ENCODE measurements at regions not wholly inside any gene's neighbourhood (a gene's known extent, or its start where the extent isn't known, plus 50 kb on each side); places are given as distances from the start of the nearest gene placed in this dataset.

GRCh38 chr1:31510853-31511789 lies 65.2 kb upstream of the TINAGL1 start (continued):
- TF ChIP-seq ZSCAN21 (CRISPR knock-in tag; IDR thresholded peaks at IDR 0.05; ENCODE audit: borderline replicate concordance) (peak; percentile 74; the same call in 1 of the 2 replicates), RELA (CRISPR knock-in tag; IDR thresholded peaks at IDR 0.05) (no peak), SIN3A (IDR thresholded peaks at IDR 0.05; ENCODE audit: borderline replicate concordance, low read depth, low read length) (no peak), ZFP62 (CRISPR knock-in tag; IDR thresholded peaks at IDR 0.05) (no peak), GMEB2 (CRISPR knock-in tag; IDR thresholded peaks at IDR 0.05; ENCODE audit: low read depth) (no peak), NFKBIZ (CRISPR knock-in tag; IDR thresholded peaks at IDR 0.05) (no peak), ISX (CRISPR knock-in tag; conservative IDR thresholded peaks at IDR 0.05) (no peak), GPN1 (CRISPR knock-in tag; IDR thresholded peaks at IDR 0.05; ENCODE audit: borderline replicate concordance) (no peak), FOXA3 (CRISPR knock-in tag; IDR thresholded peaks at IDR 0.05) (peak; percentile 46), ZNF891 (CRISPR knock-in tag; IDR thresholded peaks at IDR 0.05) (peak; percentile 37; the same call in 1 of the 2 replicates), MTERF4 (CRISPR knock-in tag; IDR thresholded peaks at IDR 0.05) (no peak), NR2C2 (CRISPR knock-in tag; IDR thresholded peaks at IDR 0.05; ENCODE audit: borderline replicate concordance) (0 out of 2 replicates have a peak, but pooled peaks have one; percentile 7), ZNF253 (CRISPR knock-in tag; IDR thresholded peaks at IDR 0.05; ENCODE audit: borderline replicate concordance) (0 out of 2 replicates have a peak, but pooled peaks have one; percentile 40), NONO (IDR thresholded peaks at IDR 0.05) (no peak), NONO (CRISPR knock-in tag; conservative IDR thresholded peaks at IDR 0.05) (peak; percentile 33; the same call in 1 of the 2 replicates), ZNF75D (CRISPR knock-in tag; IDR thresholded peaks at IDR 0.05; ENCODE audit: borderline replicate concordance) (no peak), ZNF569 (CRISPR knock-in tag; IDR thresholded peaks at IDR 0.05; ENCODE audit: borderline replicate concordance) (no peak), THRA (CRISPR knock-in tag; IDR thresholded peaks at IDR 0.05; ENCODE audit: borderline replicate concordance) (peak; percentile 39; the same call in 1 of the 2 replicates), ZNF44 (CRISPR knock-in tag; IDR thresholded peaks at IDR 0.05) (no peak), USF2 (IDR thresholded peaks at IDR 0.05; ENCODE audit: low read depth, low read length) (no peak), USF2 (CRISPR knock-in tag; IDR thresholded peaks at IDR 0.05; ENCODE audit: borderline replicate concordance) (0 out of 2 replicates have a peak, but pooled peaks have one; percentile 43), DPF2 (CRISPR knock-in tag; IDR thresholded peaks at IDR 0.05; ENCODE audit: borderline replicate concordance, low read depth) (peak; percentile 65; the same call in 1 of the 2 replicates), EED (CRISPR knock-in tag; IDR thresholded peaks at IDR 0.05) (no peak)

All from HepG2 (cell line).